CD14-positive monocyte (primary cell): ENCODE measurements at regions not wholly inside any gene's neighbourhood (a gene's known extent, or its start where the extent isn't known, plus 50 kb on each side); places are given as distances from the start of the nearest gene placed in this dataset.

Source experiments
- DNase-seq, 3 donors: peaks; one replicate each; pipeline ENCODE4 v3.0.0-alpha.2; 2011 to 2022
- H2AFZ ChIP-seq: 2 replicates; pipeline ENCODE4 v1.6.0; 2012; ENCODE audit warnings: mild to moderate bottlenecking, low read depth, low read length, inconsistent platforms; ENCODE audit not compliant: insufficient read depth, poor library complexity, severe bottlenecking
- H3K27ac ChIP-seq, 2 donors: 1 replicate in 1 of 2; 2 replicates in 1 of 2; pipeline ENCODE4 v1.5.1; 2012 to 2013; ENCODE audit warnings: low read length in 2 of 2, control low read depth in 1 of 2, inconsistent platforms in 1 of 2, low read depth in 1 of 2, mild to moderate bottlenecking in 1 of 2
- H3K27me3 ChIP-seq, 2 donors: one replicate each; pipeline versions ENCODE4 v1.6.0 to v1.6.1; 2011 to 2013; ENCODE audit warnings: low read length in 2 of 2; ENCODE audit not compliant: control insufficient read depth in 2 of 2, insufficient read depth in 2 of 2
- H3K36me3 ChIP-seq, 2 donors: replicated peaks in 1 of 2; 1 replicate in 1 of 2; 2 replicates in 1 of 2; pipeline versions ENCODE4 v1.5.1 to v1.6.1; 2012 to 2013; ENCODE audit warnings: low read length in 2 of 2, control low read depth in 1 of 2, inconsistent platforms in 1 of 2, mild to moderate bottlenecking in 1 of 2; ENCODE audit not compliant: insufficient read depth in 2 of 2, control insufficient read depth in 1 of 2
- H3K4me1 ChIP-seq, 2 donors: 1 replicate in 1 of 2; 2 replicates in 1 of 2; pipeline versions ENCODE4 v1.5.1 to v1.6.1; 2012 to 2013; ENCODE audit warnings: low read length in 2 of 2, control low read depth in 1 of 2, inconsistent platforms in 1 of 2, mild to moderate bottlenecking in 1 of 2, moderate library complexity in 1 of 2; ENCODE audit not compliant: insufficient read depth in 2 of 2, control insufficient read depth in 1 of 2
- H3K4me2 ChIP-seq: replicated peaks from 2 replicates; pipeline ENCODE3; 2012; ENCODE audit warnings: low read length, moderate library complexity, mild to moderate bottlenecking; ENCODE audit not compliant: poor library complexity, severe bottlenecking; ENCODE audit errors: extremely low read depth
- H3K4me3 ChIP-seq, 3 experiments: fragments of 200-600 bp in 1 of 3; sonication (generic) in 1 of 3; replicated peaks in 1 of 3; 1 replicate in 2 of 3; 2 replicates in 1 of 3; pipeline ENCODE4 v1.5.1; 2011 to 2013; ENCODE audit warnings: low read length in 3 of 3, mild to moderate bottlenecking in 3 of 3, control low read depth in 2 of 3, low read depth in 2 of 3, inconsistent platforms in 1 of 3, moderate library complexity in 1 of 3
- H3K79me2 ChIP-seq: 2 replicates; pipeline ENCODE4 v1.6.0; 2012; ENCODE audit warnings: mild to moderate bottlenecking, control low read depth, inconsistent platforms, low read length, moderate library complexity; ENCODE audit not compliant: insufficient read depth
- H3K9ac ChIP-seq: 2 replicates; pipeline ENCODE4 v1.6.0; 2017; ENCODE audit warnings: low read length, mild to moderate bottlenecking; ENCODE audit not compliant: insufficient read depth, poor library complexity, severe bottlenecking
- H3K9me3 ChIP-seq, 2 donors: replicated peaks in 1 of 2; 1 replicate in 1 of 2; 2 replicates in 1 of 2; pipeline versions ENCODE4 v1.5.1 to v1.6.1; 2012 to 2013; ENCODE audit warnings: low read length in 2 of 2, control low read depth in 1 of 2; ENCODE audit not compliant: control insufficient read depth in 1 of 2, insufficient read depth in 1 of 2
- H4K20me1 ChIP-seq: 2 replicates; pipeline ENCODE4 v1.6.0; 2012; ENCODE audit warnings: mild to moderate bottlenecking, low read length, control low read depth, moderate library complexity; ENCODE audit not compliant: insufficient read depth
- H3K27ac Mint-ChIP-seq, 7 donors: one replicate each; pipeline ENCODE4 v1.8.0; 2020; ENCODE audit warnings: mild to moderate bottlenecking in 7 of 7, mixed read lengths in 7 of 7, moderate library complexity in 6 of 7, inconsistent platforms in 2 of 7
- H3K27me3 Mint-ChIP-seq, 3 donors: one replicate each; pipeline ENCODE4 v1.8.0; 2021 to 2022; ENCODE audit warnings: low read depth in 3 of 3, mild to moderate bottlenecking in 3 of 3, mixed read lengths in 3 of 3, moderate library complexity in 3 of 3, inconsistent platforms in 1 of 3
- H3K36me3 Mint-ChIP-seq, 2 donors: one replicate each; pipeline ENCODE4 v1.8.0; 2020; ENCODE audit warnings: mixed read lengths in 2 of 2, inconsistent platforms in 1 of 2, mild to moderate bottlenecking in 1 of 2
- H3K4me1 Mint-ChIP-seq: one replicate; pipeline ENCODE4 v1.8.0; 2020; ENCODE audit warnings: mild to moderate bottlenecking, mixed read lengths
- H3K4me3 Mint-ChIP-seq, 2 donors: one replicate each; pipeline ENCODE4 v1.8.0; 2020; ENCODE audit warnings: mild to moderate bottlenecking in 2 of 2, mixed read lengths in 2 of 2, moderate library complexity in 1 of 2
- H3K9me3 Mint-ChIP-seq, 7 donors: one replicate each; pipeline ENCODE4 v1.8.0; 2020 to 2022; ENCODE audit warnings: mixed read lengths in 7 of 7, mild to moderate bottlenecking in 6 of 7, moderate library complexity in 6 of 7, inconsistent platforms in 2 of 7
- CTCF ChIP-seq: fragments of 200-600 bp; IDR thresholded peaks from one replicate; pipeline ENCODE4 v1.8.0; 2022; ENCODE audit warnings: antibody characterized with exemption, mild to moderate bottlenecking
- WGBS: methylation state at CpG from one replicate; pipeline ENCODE4 v1.1.5; 2013; ENCODE audit warnings: missing lambda C conversion rate; ENCODE audit not compliant: insufficient coverage; 5-methylcytosine and 5-hydroxymethylcytosine counted together
- intact Hi-C, 2 donors: fragments of 100-400 bp; cut with micrococcal nuclease; formaldehyde crosslinking; loops; one replicate each; pipeline versions ENCODE4 v1.15.0 to v1.15.1; 2023

- Histone ChIP-seq H3K27me3 (no peaks in the 10 kb centered on the region), H3K79me2 (no peaks in the 10 kb centered on the region), H3K4me3 (no peak overlapping the region), H4K20me1 (no peaks in the 10 kb centered on the region), H3K9ac (no peak overlapping the region), H3K4me1 (no peaks in the 10 kb centered on the region), H2AFZ (no peak overlapping the region), H3K4me2 (no peak overlapping the region), H3K27ac (no peak overlapping the region), H3K9me3 (no peaks in the 10 kb centered on the region), H3K36me3 (no peaks in the 10 kb centered on the region)
- H3K4me3 Mint-ChIP-seq: no peak overlapping the region
- intact Hi-C loops: loop anchor here in 1 of 2 donors (10.0 kb wide), 1 partner anchor 634 kb away; no protein-coding TSS in a partner anchor
- TF ChIP-seq CTCF: no peak
- H3K27me3 Mint-ChIP-seq: peaks cover 0 to 5% (median 4%) of the 10 kb centered on the region in 3 donors
- WGBS: 65% methylated on average over 3 of the region's 8 CpGs
- DNase-seq: no peak
- no peaks in the 10 kb centered on the region for H3K9me3 Mint-ChIP-seq
- H3K4me1 Mint-ChIP-seq: peaks cover 2% of the 10 kb centered on the region
- H3K36me3 Mint-ChIP-seq: no peaks in the 10 kb centered on the region
- no peak overlapping the region for H3K27ac Mint-ChIP-seq
Measured at GRCh38 chr15:98440917-98441316, 207.4 kb upstream of the IGF1R start.

GRCh38 chr15:98441599-98441998, 206.7 kb upstream of the IGF1R start:
- no peak for TF ChIP-seq CTCF
- Mint-ChIP-seq H3K27me3 (peaks cover 1 to 8% (median 4%) of the 10 kb centered on the region in 3 donors), H3K36me3 (no peaks in the 10 kb centered on the region), H3K4me3 (no peak overlapping the region), H3K27ac (no peak overlapping the region), H3K4me1 (peaks cover 2% of the 10 kb centered on the region), H3K9me3 (peaks cover 0 to 2% (median 0%) of the 10 kb centered on the region in 7 donors)
- Histone ChIP-seq H4K20me1 (no peaks in the 10 kb centered on the region), H3K4me3 (no peak overlapping the region), H3K9ac (no peak overlapping the region), H3K79me2 (no peaks in the 10 kb centered on the region), H3K27ac (no peak overlapping the region), H3K9me3 (no peaks in the 10 kb centered on the region), H3K36me3 (no peaks in the 10 kb centered on the region), H3K4me2 (no peak overlapping the region), H3K4me1 (no peaks in the 10 kb centered on the region), H3K27me3 (no peaks in the 10 kb centered on the region), H2AFZ (no peak overlapping the region)
- 75% methylated on average over 1 of the region's 5 CpGs for WGBS
- DNase-seq: no peak
- intact Hi-C loops: loop anchor here in 1 of 2 donors (10.0 kb wide), 1 partner anchor 633 kb away; no protein-coding TSS in a partner anchor
